GM23338 (cell line): ENCODE measurements at regions not wholly inside any gene's neighbourhood (a gene's known extent, or its start where the extent isn't known, plus 50 kb on each side); places are given as distances from the start of the nearest gene placed in this dataset.
"Not testable (repeated sequence)": the region's sequence is repeated elsewhere in the genome, so short reads cannot be mapped to it uniquely, and the experiment has no call there.

ENCODE experiments used
- ATAC-seq: fragments of 200-7000 bp; cut with Tn5 transposase; 3 replicates; pipeline ENCODE4 v1.9.1; 2020
- DNase-seq: peaks from one replicate; pipeline ENCODE4 v3.0.0-alpha.2; 2015; ENCODE audit warnings: low spot score
- H2AFZ ChIP-seq: fragments of 200-600 bp; sonication (generic); 2 replicates; pipeline ENCODE4 v1.8.0; 2016; ENCODE audit warnings: antibody characterized with exemption, mild to moderate bottlenecking, moderate library complexity
- H3F3A ChIP-seq: fragments of 200-600 bp; sonication (generic); replicated peaks from 2 replicates; pipeline ENCODE4 v1.8.0; 2017; ENCODE audit warnings: antibody characterized with exemption, mixed run types, low read depth
- H3K27ac ChIP-seq: fragments of 200-600 bp; sonication (generic); 2 replicates; pipeline ENCODE4 v1.6.1; 2016; ENCODE audit warnings: low read depth
- H3K27me3 ChIP-seq: fragments of 200-600 bp; sonication (generic); 2 replicates; pipeline ENCODE4 v1.8.0; 2016; ENCODE audit warnings: mild to moderate bottlenecking, mixed run types, moderate library complexity; ENCODE audit not compliant: insufficient read depth
- H3K36me3 ChIP-seq: fragments of 200-600 bp; sonication (generic); 2 replicates; pipeline ENCODE4 v1.8.0; 2016; ENCODE audit warnings: mild to moderate bottlenecking; ENCODE audit not compliant: insufficient read depth
- H3K4me1 ChIP-seq: fragments of 200-600 bp; sonication (generic); 2 replicates; pipeline ENCODE4 v1.8.0; 2016; ENCODE audit warnings: mild to moderate bottlenecking, moderate library complexity; ENCODE audit not compliant: insufficient read depth
- H3K4me2 ChIP-seq: fragments of 200-600 bp; sonication (generic); 2 replicates; pipeline ENCODE4 v1.7.1; 2017; ENCODE audit warnings: mixed run types
- H3K4me3 ChIP-seq: fragments of 200-600 bp; sonication (generic); 2 replicates; pipeline ENCODE4 v1.6.1; 2016; ENCODE audit warnings: mixed run types
- H3K79me2 ChIP-seq: fragments of 200-600 bp; sonication (generic); replicated peaks from 2 replicates; pipeline ENCODE4 v1.8.0; 2017; ENCODE audit warnings: mild to moderate bottlenecking; ENCODE audit not compliant: insufficient read depth
- H3K9me2 ChIP-seq: fragments of 200-600 bp; sonication (generic); 2 replicates; pipeline ENCODE4 v1.8.0; 2017; ENCODE audit not compliant: insufficient read depth
- H4K20me1 ChIP-seq: fragments of 200-600 bp; sonication (generic); replicated peaks from 2 replicates; pipeline ENCODE4 v1.8.0; 2017; ENCODE audit warnings: mild to moderate bottlenecking; ENCODE audit not compliant: insufficient read depth
- H3K27ac Mint-ChIP-seq: 2 replicates; pipeline ENCODE4 v1.8.0; 2020; ENCODE audit warnings: inconsistent platforms, mild to moderate bottlenecking, moderate library complexity, mixed read lengths
- H3K27me3 Mint-ChIP-seq: 3 replicates; pipeline ENCODE4 v1.8.0; 2022; ENCODE audit warnings: low read depth, mild to moderate bottlenecking, moderate library complexity, mixed read lengths, inconsistent platforms; ENCODE audit not compliant: insufficient read depth, poor library complexity
- H3K36me3 Mint-ChIP-seq: 3 replicates; pipeline ENCODE4 v1.8.0; 2021; ENCODE audit warnings: low read depth, mild to moderate bottlenecking, inconsistent platforms, moderate library complexity, mixed read lengths
- H3K4me1 Mint-ChIP-seq: 3 replicates; pipeline ENCODE4 v1.8.0; 2020; ENCODE audit warnings: mild to moderate bottlenecking, inconsistent platforms, mixed read lengths
- H3K4me3 Mint-ChIP-seq: 3 replicates; pipeline ENCODE4 v1.8.0; 2021; ENCODE audit warnings: moderate library complexity, mild to moderate bottlenecking, inconsistent platforms, mixed read lengths
- H3K9me3 Mint-ChIP-seq: 3 replicates; pipeline ENCODE4 v1.8.0; 2020; ENCODE audit warnings: moderate library complexity, mild to moderate bottlenecking, inconsistent platforms, mixed read lengths
- CREB1 ChIP-seq: fragments of 250-450 bp; sonication (Bioruptor Pico); IDR thresholded peaks from 2 replicates; pipeline ENCODE4 v1.5.0; 2020; ENCODE audit warnings: low read depth, mild to moderate bottlenecking, moderate library complexity
- EZH2 ChIP-seq: fragments of 200-600 bp; sonication (generic); IDR thresholded peaks from one replicate; pipeline ENCODE4 v1.8.0; 2017; ENCODE audit warnings: antibody characterized with exemption, mild to moderate bottlenecking, low read depth; ENCODE audit not compliant: unreplicated experiment
- POLR2AphosphoS5 ChIP-seq: IDR thresholded peaks from 2 replicates; pipeline ENCODE4 v1.6.1; 2016; ENCODE audit warnings: antibody characterized with exemption, low read depth
- STAT1 ChIP-seq: IDR thresholded peaks from one replicate; pipeline ENCODE4 v1.6.1; 2016; ENCODE audit warnings: antibody characterized with exemption; ENCODE audit not compliant: unreplicated experiment
- ZNF114 ChIP-seq: fragments of 250-450 bp; sonication (Bioruptor Pico); IDR thresholded peaks from 2 replicates; pipeline ENCODE4 v1.5.0; 2020; ENCODE audit warnings: mild to moderate bottlenecking, moderate library complexity
- ZNF462 ChIP-seq: fragments of 250-450 bp; sonication (Bioruptor Pico); IDR thresholded peaks from 2 replicates; pipeline ENCODE4 v1.5.0; 2020; ENCODE audit warnings: mild to moderate bottlenecking, moderate library complexity
- TF ChIP-seq, protein P1 (sequence below): IDR thresholded peaks from 2 replicates; pipeline ENCODE4 v1.6.1; 2016; ENCODE audit warnings: antibody characterized with exemption

- DNase-seq, result no peak
- H3F3A ChIP-seq, result no peaks in the 10 kb centered on the region
- H3K9me3 Mint-ChIP-seq, result peaks cover 49% of the 10 kb centered on the region
- H3K36me3 Mint-ChIP-seq, result no peaks in the 10 kb centered on the region; the same call in 2 of the 3 replicates
- no peak overlapping the region for H3K27ac ChIP-seq
- H3K4me2 ChIP-seq, result no peak overlapping the region
- no peaks in the 10 kb centered on the region for H3K4me1 ChIP-seq
- no peak overlapping the region for H3K27ac Mint-ChIP-seq
- H3K36me3 ChIP-seq, result no peaks in the 10 kb centered on the region
- H3K4me1 Mint-ChIP-seq, result no peaks in the 10 kb centered on the region
- H3K9me2 ChIP-seq, result no peaks in the 10 kb centered on the region
- TF ChIP-seq ZNF462 (CRISPR knock-in tag), result no peak
- no peak for TF ChIP-seq CREB1 (CRISPR knock-in tag)
- TF ChIP-seq ZNF114 (CRISPR knock-in tag), result no peak
- TF ChIP-seq POLR2AphosphoS5, result no peak
- TF ChIP-seq EZH2, result no peak
- no peak for TF ChIP-seq STAT1
- TF ChIP-seq, protein P1, sequence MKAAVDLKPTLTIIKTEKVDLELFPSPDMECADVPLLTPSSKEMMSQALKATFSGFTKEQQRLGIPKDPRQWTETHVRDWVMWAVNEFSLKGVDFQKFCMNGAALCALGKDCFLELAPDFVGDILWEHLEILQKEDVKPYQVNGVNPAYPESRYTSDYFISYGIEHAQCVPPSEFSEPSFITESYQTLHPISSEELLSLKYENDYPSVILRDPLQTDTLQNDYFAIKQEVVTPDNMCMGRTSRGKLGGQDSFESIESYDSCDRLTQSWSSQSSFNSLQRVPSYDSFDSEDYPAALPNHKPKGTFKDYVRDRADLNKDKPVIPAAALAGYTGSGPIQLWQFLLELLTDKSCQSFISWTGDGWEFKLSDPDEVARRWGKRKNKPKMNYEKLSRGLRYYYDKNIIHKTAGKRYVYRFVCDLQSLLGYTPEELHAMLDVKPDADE, result no peak
- no peaks in the 10 kb centered on the region for H3K27me3 ChIP-seq
- ATAC-seq, result no peak
- no peak overlapping the region for H3K4me3 Mint-ChIP-seq
- H4K20me1 ChIP-seq, result no peaks in the 10 kb centered on the region
- no peak overlapping the region for H2AFZ ChIP-seq
- H3K79me2 ChIP-seq, result no peaks in the 10 kb centered on the region
- no peak overlapping the region for H3K4me3 ChIP-seq
- H3K27me3 Mint-ChIP-seq, result no peaks in the 10 kb centered on the region
These were observed 93.0 kb downstream of the MAGEE1 start for GRCh38 chrX:76520273-76521054.

GRCh38 chrX:76535675-76536074 lies 108.2 kb downstream of the MAGEE1 start:
- not testable (repeated sequence) for ATAC-seq, H3K4me1 Mint-ChIP-seq, H4K20me1 ChIP-seq, H3K27ac Mint-ChIP-seq, H2AFZ ChIP-seq, H3K4me3 ChIP-seq, H3K27ac ChIP-seq, DNase-seq, H3K36me3 Mint-ChIP-seq, H3K4me3 Mint-ChIP-seq, H3K79me2 ChIP-seq, H3K4me1 ChIP-seq, H3K27me3 Mint-ChIP-seq, H3F3A ChIP-seq, H3K27me3 ChIP-seq, H3K36me3 ChIP-seq, H3K4me2 ChIP-seq, H3K9me2 ChIP-seq
- H3K9me3 Mint-ChIP-seq, result peaks cover 35% of the 10 kb centered on the region
